WTC11 (cell line): ENCODE measurements at regions not wholly inside any gene's neighbourhood (a gene's known extent, or its start where the extent isn't known, plus 50 kb on each side); places are given as distances from the start of the nearest gene placed in this dataset.

Experiments
- ATAC-seq: fragments of 200-7000 bp; cut with Tn5 transposase; 2 replicates; pipeline ENCODE4 v1.10.0; 2021; ENCODE audit warnings: mild to moderate bottlenecking, moderate library complexity
- CTCF ChIA-PET: fragments of 300-600 bp; sonication (Branson Sonifier 250); formaldehyde crosslinking; loops from one replicate; lab custom pipeline; 2021; ENCODE audit warnings: antibody characterized with exemption; lab: Charles Lee
- POLR2A ChIA-PET: fragments of 350-600 bp; sonication (Branson Sonifier 250); formaldehyde crosslinking; loops from one replicate; lab custom pipeline; 2021; ENCODE audit warnings: antibody characterized with exemption; lab: Charles Lee
- DNase-seq: peaks from one replicate; pipeline ENCODE4 v3.0.0; 2021; ENCODE audit warnings: low spot score
- H3K27ac Mint-ChIP-seq: 2 replicates; pipeline ENCODE4 v1.8.0; 2021; ENCODE audit warnings: mixed read lengths
- H3K27me3 Mint-ChIP-seq: 2 replicates; pipeline ENCODE4 v1.8.0; 2021; ENCODE audit warnings: low read depth, mild to moderate bottlenecking, moderate library complexity, mixed read lengths
- H3K36me3 Mint-ChIP-seq: 2 replicates; pipeline ENCODE4 v1.8.0; 2021; ENCODE audit warnings: mixed read lengths
- H3K4me1 Mint-ChIP-seq: 2 replicates; pipeline ENCODE4 v1.8.0; 2022; ENCODE audit warnings: mixed read lengths
- H3K4me3 Mint-ChIP-seq: 2 replicates; pipeline ENCODE4 v1.8.0; 2021; ENCODE audit warnings: mild to moderate bottlenecking, moderate library complexity, mixed read lengths
- H3K9me3 Mint-ChIP-seq: 2 replicates; pipeline ENCODE4 v1.8.0; 2021; ENCODE audit warnings: mixed read lengths
- AFF4 ChIP-seq: sonication (generic); formaldehyde crosslinking; IDR thresholded peaks from 2 replicates; pipeline ENCODE4 v1.8.1; 2023; ENCODE audit warnings: mild to moderate bottlenecking, missing genetic modification reagents, borderline replicate concordance
- ARID4B ChIP-seq: sonication (generic); formaldehyde crosslinking; IDR thresholded peaks from 2 replicates; pipeline ENCODE4 v1.8.0; 2023; ENCODE audit warnings: missing genetic modification reagents, mild to moderate bottlenecking, borderline replicate concordance
- CDX4 ChIP-seq: fragments of 250-450 bp; sonication (Bioruptor Pico); IDR thresholded peaks from 2 replicates; pipeline ENCODE4 v1.9.0; 2021; ENCODE audit warnings: moderate library complexity, mild to moderate bottlenecking, inconsistent platforms, borderline replicate concordance
- ESRRA ChIP-seq: sonication (generic); formaldehyde crosslinking; IDR thresholded peaks from 2 replicates; pipeline ENCODE4 v1.8.1; 2022; ENCODE audit warnings: mild to moderate bottlenecking, missing genetic modification reagents, borderline replicate concordance
- GRHL2 ChIP-seq: fragments of 250-450 bp; sonication (Bioruptor Pico); IDR thresholded peaks from 2 replicates; pipeline ENCODE4 v1.8.0; 2022; ENCODE audit warnings: mild to moderate bottlenecking, moderate library complexity; ENCODE audit not compliant: insufficient replicate concordance, severe bottlenecking
- NFATC4 ChIP-seq: fragments of 250-450 bp; sonication (Bioruptor Pico); IDR thresholded peaks from 2 replicates; pipeline ENCODE4 v1.9.0; 2021; ENCODE audit warnings: mild to moderate bottlenecking
- NR3C1 ChIP-seq: sonication (generic); formaldehyde crosslinking; conservative IDR thresholded peaks from 2 replicates; pipeline ENCODE4 v1.8.1; 2023; ENCODE audit warnings: low read depth, mild to moderate bottlenecking, missing genetic modification reagents
- PREB ChIP-seq: sonication (generic); formaldehyde crosslinking; IDR thresholded peaks from 2 replicates; pipeline ENCODE4 v1.8.1; 2022; ENCODE audit warnings: mild to moderate bottlenecking, missing genetic modification reagents, moderate library complexity, borderline replicate concordance
- PRRX2 ChIP-seq: fragments of 250-450 bp; sonication (Bioruptor Pico); IDR thresholded peaks from 2 replicates; pipeline ENCODE4 v1.8.0; 2021; ENCODE audit warnings: mild to moderate bottlenecking
- TEAD1 ChIP-seq: sonication (generic); formaldehyde crosslinking; IDR thresholded peaks from 2 replicates; pipeline ENCODE4 v1.8.0; 2022; ENCODE audit warnings: mild to moderate bottlenecking, missing genetic modification reagents
- USF2 ChIP-seq: sonication (generic); formaldehyde crosslinking; IDR thresholded peaks from 2 replicates; pipeline ENCODE4 v1.8.1; 2023; ENCODE audit warnings: mild to moderate bottlenecking, missing genetic modification reagents, moderate library complexity
- ZNF219 ChIP-seq: sonication (generic); formaldehyde crosslinking; IDR thresholded peaks from 2 replicates; pipeline ENCODE4 v1.8.0; 2023; ENCODE audit warnings: missing genetic modification reagents, mild to moderate bottlenecking, borderline replicate concordance

- no peaks in the 10 kb centered on the region for H3K27me3 Mint-ChIP-seq
Observed at GRCh38 chr5:2130361-2130760, 247.6 kb upstream of the IRX4 start.

GRCh38 chr5:2129568-2130272, 247.0 kb upstream of the IRX4 start:
- Mint-ChIP-seq H3K9me3 (no peaks in the 10 kb centered on the region), H3K4me1 (peaks cover 3% of the 10 kb centered on the region; the same call in 1 of the 2 replicates), H3K27ac (no peak overlapping the region), H3K27me3 (no peaks in the 10 kb centered on the region), H3K4me3 (no peak overlapping the region), H3K36me3 (no peaks in the 10 kb centered on the region)
- ATAC-seq (no peak), DNase-seq (no peak)
- TF ChIP-seq USF2 (CRISPR knock-in tag) (no peak), TEAD1 (CRISPR knock-in tag) (no peak), PRRX2 (CRISPR knock-in tag) (no peak), AFF4 (CRISPR knock-in tag) (no peak), PREB (no peak), ZNF219 (CRISPR knock-in tag) (no peak), ESRRA (CRISPR knock-in tag) (no peak)
- ChIA-PET CTCF (no interaction called here), POLR2A (no interaction called here)

More at GRCh38 chr5:2130361-2130760, 247.6 kb upstream of the IRX4 start:
- ATAC-seq (no peak; the same call in 1 of the 2 replicates), DNase-seq (no peak)
- no peak overlapping the region for H3K27ac Mint-ChIP-seq
- POLR2A ChIA-PET, result no interaction called here
- no peak for TF ChIP-seq GRHL2 (CRISPR knock-in tag)
- no peak for TF ChIP-seq CDX4 (CRISPR knock-in tag)
- no peak for TF ChIP-seq ZNF219 (CRISPR knock-in tag)
- no peak for TF ChIP-seq ARID4B (CRISPR knock-in tag)
- no peak for TF ChIP-seq NR3C1 (CRISPR knock-in tag)
- no peak for TF ChIP-seq TEAD1 (CRISPR knock-in tag)
- no peak for TF ChIP-seq NFATC4
- peaks cover 3% of the 10 kb centered on the region; the same call in 1 of the 2 replicates for H3K4me1 Mint-ChIP-seq
- no peak overlapping the region for H3K4me3 Mint-ChIP-seq
- CTCF ChIA-PET, result no interaction called here
- H3K36me3 Mint-ChIP-seq, result no peaks in the 10 kb centered on the region
- no peaks in the 10 kb centered on the region for H3K9me3 Mint-ChIP-seq
